Epithelial cell of esophagus (primary cell): ENCODE measurements at regions not wholly inside any gene's neighbourhood (a gene's known extent, or its start where the extent isn't known, plus 50 kb on each side); places are given as distances from the start of the nearest gene placed in this dataset.
A peak's percentile ranks its signal among the peaks of the same experiment; 100 is the strongest.

ENCODE experiments used
- DNase-seq: peaks from one replicate; pipeline ENCODE4 v3.0.0; 2010; ENCODE audit warnings: low read depth
- H3K4me3 ChIP-seq: 2 replicates; pipeline ENCODE4 v1.5.1; 2011; ENCODE audit warnings: mild to moderate bottlenecking, low read length, control low read depth
- TF ChIP-seq, protein P1 (sequence below): IDR thresholded peaks from 2 replicates; pipeline ENCODE4 v1.5.1; 2011; ENCODE audit warnings: low read depth, mild to moderate bottlenecking, low read length, control low read depth, inconsistent platforms; ENCODE audit not compliant: insufficient read depth; ENCODE audit errors: missing control alignments

DNA sequence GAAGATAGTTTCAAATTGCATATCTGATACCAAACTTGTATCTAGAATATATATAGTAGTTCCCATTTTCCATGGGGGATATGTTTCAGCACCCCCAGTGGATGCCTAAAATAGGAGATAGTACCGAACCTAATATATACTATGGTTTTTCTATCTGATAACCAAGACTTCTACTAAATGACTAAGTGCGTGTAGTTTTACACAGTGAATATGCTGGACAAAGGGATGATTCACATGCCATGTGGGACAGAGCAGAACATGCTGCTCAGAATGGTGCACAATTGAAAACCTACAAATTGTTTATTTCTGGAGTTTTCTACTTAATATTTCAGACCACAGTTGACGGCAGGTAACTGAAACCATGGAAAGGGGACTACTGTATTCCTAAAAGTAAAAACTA is 73.4 kb upstream of the TP63 start:
- H3K4me3 ChIP-seq = no peak overlapping the region
- TF ChIP-seq, protein P1, sequence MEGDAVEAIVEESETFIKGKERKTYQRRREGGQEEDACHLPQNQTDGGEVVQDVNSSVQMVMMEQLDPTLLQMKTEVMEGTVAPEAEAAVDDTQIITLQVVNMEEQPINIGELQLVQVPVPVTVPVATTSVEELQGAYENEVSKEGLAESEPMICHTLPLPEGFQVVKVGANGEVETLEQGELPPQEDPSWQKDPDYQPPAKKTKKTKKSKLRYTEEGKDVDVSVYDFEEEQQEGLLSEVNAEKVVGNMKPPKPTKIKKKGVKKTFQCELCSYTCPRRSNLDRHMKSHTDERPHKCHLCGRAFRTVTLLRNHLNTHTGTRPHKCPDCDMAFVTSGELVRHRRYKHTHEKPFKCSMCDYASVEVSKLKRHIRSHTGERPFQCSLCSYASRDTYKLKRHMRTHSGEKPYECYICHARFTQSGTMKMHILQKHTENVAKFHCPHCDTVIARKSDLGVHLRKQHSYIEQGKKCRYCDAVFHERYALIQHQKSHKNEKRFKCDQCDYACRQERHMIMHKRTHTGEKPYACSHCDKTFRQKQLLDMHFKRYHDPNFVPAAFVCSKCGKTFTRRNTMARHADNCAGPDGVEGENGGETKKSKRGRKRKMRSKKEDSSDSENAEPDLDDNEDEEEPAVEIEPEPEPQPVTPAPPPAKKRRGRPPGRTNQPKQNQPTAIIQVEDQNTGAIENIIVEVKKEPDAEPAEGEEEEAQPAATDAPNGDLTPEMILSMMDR = no peak
- peak; percentile 65 for DNase-seq

DNA sequence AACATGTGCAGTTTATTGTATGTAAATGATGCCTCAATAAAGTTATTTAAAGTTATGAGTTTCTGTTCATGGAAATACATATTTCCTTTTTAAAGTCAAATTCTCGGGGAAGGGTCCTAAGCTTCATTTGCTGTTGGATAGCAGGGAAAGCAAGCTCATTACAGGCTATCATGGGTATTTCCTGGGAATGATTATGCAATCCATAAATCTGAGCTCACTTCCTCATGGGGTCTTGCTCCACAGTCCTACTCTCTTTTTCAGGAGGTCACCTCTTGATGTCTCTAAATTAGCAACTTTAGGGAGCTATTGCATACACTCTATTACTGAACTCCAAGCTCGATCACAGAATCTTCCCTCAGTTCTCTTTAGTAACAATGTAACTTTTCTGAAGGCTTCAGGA is 69.9 kb upstream of the TP63 start:
- H3K4me3 ChIP-seq = no peak overlapping the region
- TF ChIP-seq, protein P1 = no peak
- no peak for DNase-seq

DNA sequence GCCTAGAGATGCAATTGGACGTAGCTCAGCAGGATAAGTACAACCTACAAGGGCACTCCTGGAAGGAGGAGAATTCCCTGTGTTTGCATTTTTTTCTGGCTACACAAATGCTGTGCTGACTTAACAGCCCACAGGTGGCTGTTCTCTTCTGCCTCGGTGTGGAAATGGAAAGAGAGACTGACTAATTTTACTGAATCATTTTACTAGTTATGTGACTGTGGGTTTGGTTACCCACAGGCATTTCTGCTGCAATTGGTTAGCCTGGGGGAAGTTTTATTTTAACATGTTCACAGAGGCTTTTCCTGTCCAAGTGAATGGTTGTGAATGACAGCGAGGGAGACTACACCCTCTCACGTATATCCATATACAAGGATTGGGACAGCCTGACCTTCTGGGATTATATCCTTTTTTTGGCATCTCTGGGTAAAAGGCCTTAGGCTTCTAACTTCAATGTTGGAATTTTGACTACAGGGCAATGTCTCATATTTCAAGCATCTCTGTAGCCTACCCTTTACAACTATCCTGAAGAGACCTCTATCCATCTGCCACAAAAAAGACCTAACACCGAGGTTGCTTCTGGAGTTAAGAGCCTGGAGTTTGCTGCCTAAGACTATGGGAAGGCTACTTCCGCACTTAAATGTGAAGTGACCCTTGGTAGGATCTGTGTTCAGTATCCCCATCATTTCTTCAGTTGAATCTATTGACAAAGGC is 67.2 kb upstream of the TP63 start:
- TF ChIP-seq, protein P1 = peak; percentile 17
- DNase-seq = peak; percentile 99
- H3K4me3 ChIP-seq = no peak overlapping the region

DNA sequence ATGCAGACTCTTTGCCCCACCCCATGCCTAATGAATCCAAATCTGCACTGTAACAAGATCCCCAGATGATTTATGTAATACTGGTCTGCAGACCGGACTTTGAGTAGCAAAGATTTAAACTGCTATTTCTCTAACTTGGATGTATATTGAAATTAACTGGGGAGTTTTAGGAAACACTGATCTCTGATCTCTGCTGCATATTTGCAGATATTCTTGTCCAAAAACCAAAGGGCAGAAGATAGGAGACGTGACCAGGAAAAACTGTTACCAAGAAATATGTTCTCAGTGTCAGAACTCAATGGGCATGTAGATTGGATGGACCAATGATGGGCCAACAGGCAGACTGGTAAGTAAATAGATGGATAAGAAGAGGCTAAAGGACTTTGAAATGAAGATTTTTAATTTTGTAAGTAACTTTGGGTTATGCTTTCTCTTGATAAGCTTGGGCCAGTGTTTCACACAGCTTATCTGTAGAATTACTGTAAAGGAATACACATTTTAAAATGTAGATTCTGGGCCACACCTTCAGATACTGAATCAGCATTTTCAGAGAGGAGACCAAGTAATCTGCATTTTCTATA is 64.5 kb upstream of the TP63 start:
- no peak overlapping the region for H3K4me3 ChIP-seq
- TF ChIP-seq, protein P1 = no peak
- peak; percentile 22 for DNase-seq

DNA sequence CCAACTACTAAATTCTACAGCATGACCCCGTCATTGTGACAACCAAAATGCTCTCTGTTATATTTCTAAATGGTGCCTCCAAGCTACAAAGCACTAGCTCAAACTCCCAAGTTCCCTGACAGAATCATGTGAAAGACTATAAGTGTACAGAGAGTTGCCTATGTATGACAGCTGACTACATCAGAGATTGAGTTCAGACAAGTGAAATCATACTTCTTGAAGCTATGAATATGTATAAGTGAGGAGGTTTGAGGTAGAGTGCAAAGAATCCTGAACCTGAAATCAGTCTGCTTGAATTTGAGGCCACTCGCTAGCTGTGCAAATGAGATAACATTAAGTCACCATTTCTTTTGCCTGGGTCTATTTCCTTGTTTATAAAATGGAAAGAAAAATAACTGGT is 63.9 kb upstream of the TP63 start:
- TF ChIP-seq, protein P1 = no peak

DNA sequence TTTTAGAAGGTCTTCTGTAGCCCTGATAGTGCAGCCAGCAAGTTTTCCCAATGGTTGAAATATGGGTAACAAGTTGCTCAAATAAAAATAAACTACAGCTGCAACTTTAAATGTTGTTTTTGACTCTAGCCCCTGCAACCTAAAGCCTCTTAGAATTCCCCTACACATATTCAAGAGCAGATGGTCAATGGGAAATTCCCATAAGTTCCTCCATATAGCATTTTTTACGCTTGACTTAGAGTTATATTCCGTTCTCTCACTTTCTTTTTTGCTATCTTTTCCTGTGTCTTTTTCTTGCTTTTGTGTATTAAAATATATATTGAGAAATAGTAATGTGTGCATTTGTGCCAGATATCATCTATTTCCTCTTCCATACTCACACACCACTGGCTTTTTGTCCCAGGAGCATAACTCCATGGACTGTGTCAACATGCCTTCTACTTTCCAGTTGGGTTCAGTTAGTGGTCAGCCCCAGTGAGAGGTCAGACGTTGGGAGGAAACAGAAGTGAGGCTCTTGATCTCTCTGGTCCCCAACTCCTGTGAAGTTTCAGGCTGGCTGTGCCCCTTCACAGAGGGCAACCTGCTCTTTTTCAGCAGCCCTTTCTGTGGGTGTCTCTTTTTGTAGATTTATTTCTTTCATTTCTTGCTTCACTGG is 63.3 kb upstream of the TP63 start:
- no peak for DNase-seq
- TF ChIP-seq, protein P1 = no peak

More for the DNA sequence above, 63.9 kb upstream of the TP63 start:
- H3K4me3 ChIP-seq = no peak overlapping the region
- no peak for DNase-seq

More for the DNA sequence above, 63.3 kb upstream of the TP63 start:
- no peak overlapping the region for H3K4me3 ChIP-seq
